ENCODE measurements at regions not wholly inside any gene's neighbourhood (a gene's known extent, or its start where the extent isn't known, plus 50 kb on each side); places are given as distances from the start of the nearest gene placed in this dataset.
"Not testable (repeated sequence)": the region's sequence is repeated elsewhere in the genome, so short reads cannot be mapped to it uniquely, and the experiment has no call there.

GRCh38 chr9:102355982-102356381, 617.5 kb upstream of the GRIN3A start:
- no peak for DNase-seq

GRCh38 chr9:102354041-102354440, 615.6 kb upstream of the GRIN3A start:
- DNase-seq, result no peak

GRCh38 chr9:102337471-102337870, 599.0 kb upstream of the GRIN3A start:
- DNase-seq, result not testable (repeated sequence)

GRCh38 chr9:102309379-102309778, 570.9 kb upstream of the GRIN3A start:
- DNase-seq, result no peak

- DNase-seq, result no peak
Measured at GRCh38 chr9:102295188-102295587, 556.7 kb upstream of the GRIN3A start.

GRCh38 chr9:102273952-102274351, 535.5 kb upstream of the GRIN3A start:
- DNase-seq, result no peak

GRCh38 chr9:102253099-102253498, 514.7 kb upstream of the GRIN3A start:
- DNase-seq, result no peak

- DNase-seq, result no peak
Measured at GRCh38 chr9:102244916-102245315, 506.5 kb upstream of the GRIN3A start.

- no peak for DNase-seq
Measured at GRCh38 chr9:102237520-102237919, 499.1 kb upstream of the GRIN3A start.

GRCh38 chr9:102237094-102237493, 498.6 kb upstream of the GRIN3A start:
- DNase-seq, result no peak

- not testable (repeated sequence) for DNase-seq
Measured at GRCh38 chr9:102227416-102227815, 489.0 kb upstream of the GRIN3A start.

- DNase-seq, result no peak
Measured at GRCh38 chr9:102225841-102226441, 487.5 kb upstream of the GRIN3A start.

- DNase-seq, result not testable (repeated sequence)
Measured at GRCh38 chr9:102223320-102224136, 485.1 kb upstream of the GRIN3A start.

- DNase-seq, result no peak
Measured at GRCh38 chr9:102209176-102209575, 470.7 kb upstream of the GRIN3A start.

- no peak for DNase-seq
Measured at GRCh38 chr9:102206432-102206831, 468.0 kb upstream of the GRIN3A start.

- no peak for DNase-seq
Measured at GRCh38 chr9:102205251-102205650, 466.8 kb upstream of the GRIN3A start.

GRCh38 chr9:102202126-102202525, 463.7 kb upstream of the GRIN3A start:
- no peak for DNase-seq

- no peak for DNase-seq
Measured at GRCh38 chr9:102185962-102186361, 447.5 kb upstream of the GRIN3A start.

- no peak for DNase-seq
Measured at GRCh38 chr9:102185371-102185770, 446.9 kb upstream of the GRIN3A start.

- DNase-seq, result no peak
Measured at GRCh38 chr9:102178811-102179210, 440.4 kb upstream of the GRIN3A start.

GRCh38 chr9:102174202-102174601, 435.8 kb upstream of the GRIN3A start:
- not testable (repeated sequence) for DNase-seq

GRCh38 chr9:102164247-102164646, 425.8 kb upstream of the GRIN3A start:
- no peak for DNase-seq

GRCh38 chr9:102153081-102153480, 414.6 kb upstream of the GRIN3A start:
- not testable (repeated sequence) for DNase-seq

GRCh38 chr9:102135768-102136167, 397.3 kb upstream of the GRIN3A start:
- no peak for DNase-seq

- no peak for DNase-seq
Measured at GRCh38 chr9:102124465-102124864, 386.0 kb upstream of the GRIN3A start.

All from NCI-H1417 treated with DMSO at 0.1 percent for 48 hours (cell line).